Fibroblast of pulmonary artery (primary cell): ENCODE measurements at regions not wholly inside any gene's neighbourhood (a gene's known extent, or its start where the extent isn't known, plus 50 kb on each side); places are given as distances from the start of the nearest gene placed in this dataset.

ENCODE experiments used
- DNase-seq: peaks from one replicate; pipeline ENCODE4 v3.0.0-alpha.2; 2010; ENCODE audit warnings: low read depth
- H3K4me3 ChIP-seq: replicated peaks from 2 replicates; pipeline ENCODE4 v1.5.1; 2011; ENCODE audit warnings: low read depth, mild to moderate bottlenecking, control low read depth, low read length, moderate library complexity
- TF ChIP-seq, protein P1 (sequence below): IDR thresholded peaks from 2 replicates; pipeline ENCODE4 v1.5.1; 2011; ENCODE audit warnings: mild to moderate bottlenecking, control low read depth, low read length, inconsistent platforms; ENCODE audit errors: missing control alignments

DNA sequence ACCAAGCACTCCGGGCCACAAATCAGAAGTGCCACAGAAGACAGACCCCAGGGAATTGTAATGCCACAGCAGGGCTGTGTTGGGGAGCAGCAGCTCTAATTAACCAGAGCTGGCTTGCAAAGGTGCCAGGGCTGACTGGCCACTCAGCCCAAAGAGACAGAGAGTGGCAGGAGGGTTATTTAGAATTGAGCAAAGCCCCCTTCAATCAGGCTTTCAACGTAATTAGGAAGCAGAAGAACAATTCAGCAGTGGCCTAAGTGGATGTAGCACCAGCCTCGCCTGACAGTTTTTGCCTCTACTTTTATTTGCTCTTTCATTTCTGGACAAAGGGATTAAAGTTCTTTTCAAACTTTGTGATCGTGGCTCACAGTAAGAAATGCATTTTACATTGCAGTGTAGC is 278.3 kb upstream of the IRX3 start:
- no peak for DNase-seq
- TF ChIP-seq, protein P1, sequence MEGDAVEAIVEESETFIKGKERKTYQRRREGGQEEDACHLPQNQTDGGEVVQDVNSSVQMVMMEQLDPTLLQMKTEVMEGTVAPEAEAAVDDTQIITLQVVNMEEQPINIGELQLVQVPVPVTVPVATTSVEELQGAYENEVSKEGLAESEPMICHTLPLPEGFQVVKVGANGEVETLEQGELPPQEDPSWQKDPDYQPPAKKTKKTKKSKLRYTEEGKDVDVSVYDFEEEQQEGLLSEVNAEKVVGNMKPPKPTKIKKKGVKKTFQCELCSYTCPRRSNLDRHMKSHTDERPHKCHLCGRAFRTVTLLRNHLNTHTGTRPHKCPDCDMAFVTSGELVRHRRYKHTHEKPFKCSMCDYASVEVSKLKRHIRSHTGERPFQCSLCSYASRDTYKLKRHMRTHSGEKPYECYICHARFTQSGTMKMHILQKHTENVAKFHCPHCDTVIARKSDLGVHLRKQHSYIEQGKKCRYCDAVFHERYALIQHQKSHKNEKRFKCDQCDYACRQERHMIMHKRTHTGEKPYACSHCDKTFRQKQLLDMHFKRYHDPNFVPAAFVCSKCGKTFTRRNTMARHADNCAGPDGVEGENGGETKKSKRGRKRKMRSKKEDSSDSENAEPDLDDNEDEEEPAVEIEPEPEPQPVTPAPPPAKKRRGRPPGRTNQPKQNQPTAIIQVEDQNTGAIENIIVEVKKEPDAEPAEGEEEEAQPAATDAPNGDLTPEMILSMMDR = no peak
- H3K4me3 ChIP-seq = no peak overlapping the region

DNA sequence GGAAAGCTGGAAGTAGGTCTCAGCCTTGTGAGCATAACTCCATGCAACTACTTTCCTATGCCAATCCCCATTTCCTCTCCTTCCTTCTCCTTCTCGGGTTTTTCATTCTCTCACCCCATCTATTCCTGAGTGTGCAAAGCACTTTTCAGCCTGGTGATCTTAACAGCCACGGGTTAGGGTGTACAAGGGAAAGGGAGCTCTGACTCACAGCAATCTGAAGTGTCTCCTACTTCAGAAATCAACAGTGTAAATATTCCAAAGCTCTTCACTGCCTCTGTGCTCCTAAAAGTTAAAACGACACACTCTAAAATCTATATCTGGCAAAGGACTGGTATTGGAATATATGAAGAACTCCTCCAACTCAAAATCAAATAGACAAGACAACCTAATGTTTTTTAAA is 268.0 kb upstream of the IRX3 start:
- H3K4me3 ChIP-seq = no peak overlapping the region
- TF ChIP-seq, protein P1 = no peak
- no peak for DNase-seq

DNA sequence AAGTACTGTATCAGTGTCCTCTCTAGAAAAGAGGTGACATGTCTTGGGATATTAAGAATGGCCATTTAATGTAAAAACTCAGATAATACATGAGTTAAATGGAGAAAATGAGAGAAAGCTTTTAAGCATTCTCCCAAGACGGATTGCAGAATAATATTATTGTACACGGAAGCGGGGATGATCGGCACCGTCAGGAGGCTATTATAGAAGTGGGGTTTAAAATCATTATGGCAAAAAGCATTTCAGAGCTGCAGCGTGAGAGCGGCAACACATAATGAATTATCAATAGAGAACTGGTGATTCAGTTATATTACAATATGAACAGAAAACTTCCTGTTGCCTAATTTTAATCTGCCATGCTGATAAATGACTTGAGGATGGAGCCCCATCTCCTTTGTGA is 261.7 kb upstream of the IRX3 start:
- TF ChIP-seq, protein P1 = no peak
- no peak overlapping the region for H3K4me3 ChIP-seq
- DNase-seq = no peak

DNA sequence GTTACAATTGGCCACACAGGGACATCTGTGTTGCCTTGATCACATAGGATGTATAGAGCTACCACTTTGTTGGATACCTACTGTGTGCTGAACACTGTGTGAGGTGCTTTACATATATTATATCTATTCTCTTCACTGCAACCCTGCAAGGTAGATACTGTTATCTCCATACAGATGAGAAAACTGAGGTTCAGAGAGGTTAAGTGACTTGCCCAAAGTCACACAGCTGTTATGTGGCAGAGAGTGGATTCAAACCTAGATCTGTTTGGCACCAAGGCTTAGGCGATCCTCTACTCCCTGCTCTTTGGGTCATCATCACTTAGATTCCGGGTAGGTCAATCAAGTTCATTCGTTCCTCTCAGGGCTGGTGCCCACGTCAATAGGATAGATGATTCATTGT is 260.5 kb upstream of the IRX3 start:
- no peak overlapping the region for H3K4me3 ChIP-seq
- TF ChIP-seq, protein P1 = no peak

DNA sequence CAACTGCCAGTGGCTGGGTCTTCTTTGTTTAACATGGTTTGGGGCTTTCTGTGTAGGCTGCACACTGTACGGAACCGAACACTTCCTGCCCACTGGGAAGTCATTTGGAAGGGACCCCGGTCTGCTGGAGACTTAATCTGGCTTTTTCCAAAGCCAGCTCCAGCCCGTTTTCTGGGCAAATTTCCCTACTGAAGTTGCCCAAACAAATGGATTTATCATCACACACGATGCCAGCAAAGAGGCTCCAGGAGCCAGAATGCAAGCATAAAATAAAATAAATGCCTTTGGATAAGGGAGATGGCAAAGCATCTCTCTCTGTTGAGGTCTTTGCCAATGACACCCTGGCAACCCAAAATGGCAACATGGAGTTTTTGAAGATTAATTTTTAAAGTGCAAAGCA is 259.9 kb upstream of the IRX3 start:
- H3K4me3 ChIP-seq = no peak overlapping the region
- TF ChIP-seq, protein P1 = no peak
- DNase-seq = no peak

More for the DNA sequence above, 260.5 kb upstream of the IRX3 start:
- DNase-seq = no peak

DNA sequence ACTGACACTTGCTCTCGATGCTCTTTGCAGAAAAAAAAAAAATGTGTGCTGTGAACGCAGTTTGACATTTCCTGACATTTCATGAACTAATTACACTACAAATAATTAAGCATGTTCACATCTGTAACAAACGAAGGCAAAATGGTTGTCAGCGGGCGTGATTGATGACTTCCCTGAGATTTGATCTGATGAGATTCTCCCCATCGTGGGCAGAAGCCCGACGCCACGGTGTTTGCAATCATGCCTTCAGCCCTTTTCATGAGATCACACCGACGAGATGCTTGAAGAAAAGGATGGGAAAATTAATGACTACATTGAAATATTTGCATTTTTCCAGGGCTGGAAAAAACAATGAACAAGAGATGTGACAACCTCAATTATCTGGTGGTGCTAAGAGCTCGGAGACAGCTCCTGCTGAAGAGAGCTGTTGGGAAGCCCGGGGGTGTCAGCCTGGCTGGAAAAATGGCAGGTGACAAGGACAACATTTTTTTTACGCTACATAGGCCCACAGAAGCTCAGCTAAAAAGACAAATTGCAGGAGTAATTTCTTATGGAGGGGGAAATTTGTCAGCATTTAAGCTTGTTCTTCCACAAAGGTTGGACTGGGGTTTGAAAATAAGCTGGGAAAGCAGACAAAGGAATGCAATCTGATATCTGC is 259.4 kb upstream of the IRX3 start:
- TF ChIP-seq, protein P1 = no peak
- no peak overlapping the region for H3K4me3 ChIP-seq
- DNase-seq = no peak

DNA sequence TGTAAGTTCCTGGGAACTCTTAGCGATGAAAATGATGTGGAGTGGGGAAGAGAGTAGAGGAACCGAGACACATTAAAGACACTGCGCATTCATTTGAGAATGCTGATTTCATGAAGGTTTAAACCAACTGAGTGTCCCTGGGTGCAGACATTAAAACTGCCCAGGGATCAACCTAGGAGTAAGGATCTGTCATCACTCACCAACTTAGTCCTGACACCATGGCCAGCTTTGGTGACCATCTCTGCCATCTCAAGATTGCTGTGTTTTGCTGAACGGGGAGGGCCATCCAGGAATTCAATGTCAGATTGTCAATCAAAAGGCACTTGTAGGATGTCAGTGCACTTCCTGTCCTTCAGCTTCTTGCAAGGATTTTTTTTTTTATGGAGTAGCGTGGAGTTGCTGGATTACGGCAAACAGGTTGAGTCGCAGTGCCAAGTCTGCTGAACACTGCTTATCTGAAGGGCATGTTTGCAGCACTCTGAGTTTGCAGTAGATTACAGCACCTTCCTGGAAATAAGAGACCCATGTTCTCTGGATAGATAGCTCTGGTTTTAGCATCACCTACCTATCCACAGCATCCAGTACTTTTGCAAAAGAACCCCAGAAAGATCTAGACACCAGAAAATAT is 258.1 kb upstream of the IRX3 start:
- H3K4me3 ChIP-seq = no peak overlapping the region
- no peak for DNase-seq
- TF ChIP-seq, protein P1 = no peak
